GM21447 (cell line): ENCODE measurements at regions not wholly inside any gene's neighbourhood (a gene's known extent, or its start where the extent isn't known, plus 50 kb on each side); places are given as distances from the start of the nearest gene placed in this dataset.
A peak's percentile ranks its signal among the peaks of the same experiment; 100 is the strongest.
"Not testable (repeated sequence)": the region's sequence is repeated elsewhere in the genome, so short reads cannot be mapped to it uniquely, and the experiment has no call there.

Source experiments
- ATAC-seq: cut with Tn5 transposase; IDR thresholded peaks from one replicate; pipeline ENCODE4 v1.9.1; 2021; ENCODE audit not compliant: unreplicated experiment

- ATAC-seq: no peak
Measured at GRCh38 chr4:128458816-128459215, 171.2 kb upstream of the PGRMC2 start.

DNA sequence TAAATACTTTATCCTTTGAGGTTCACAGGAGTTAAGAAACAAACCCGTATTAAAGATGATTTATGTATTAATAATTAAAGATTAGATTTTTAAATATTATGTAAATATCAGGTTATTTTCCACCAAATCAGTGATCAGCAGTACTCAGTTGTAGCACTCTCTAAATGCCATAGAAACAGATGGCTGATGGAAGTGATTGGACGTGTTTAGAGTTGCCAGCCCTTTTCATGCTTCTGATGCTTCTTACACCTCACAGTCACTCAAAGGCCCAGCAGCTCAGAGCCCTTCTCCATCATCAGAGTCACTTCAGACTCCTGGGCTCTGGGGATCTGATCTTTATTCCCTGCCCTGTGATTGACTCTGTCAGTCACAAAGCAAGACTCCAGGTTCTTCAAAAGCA, 170.1 kb upstream of the PGRMC2 start:
- ATAC-seq: no peak

DNA sequence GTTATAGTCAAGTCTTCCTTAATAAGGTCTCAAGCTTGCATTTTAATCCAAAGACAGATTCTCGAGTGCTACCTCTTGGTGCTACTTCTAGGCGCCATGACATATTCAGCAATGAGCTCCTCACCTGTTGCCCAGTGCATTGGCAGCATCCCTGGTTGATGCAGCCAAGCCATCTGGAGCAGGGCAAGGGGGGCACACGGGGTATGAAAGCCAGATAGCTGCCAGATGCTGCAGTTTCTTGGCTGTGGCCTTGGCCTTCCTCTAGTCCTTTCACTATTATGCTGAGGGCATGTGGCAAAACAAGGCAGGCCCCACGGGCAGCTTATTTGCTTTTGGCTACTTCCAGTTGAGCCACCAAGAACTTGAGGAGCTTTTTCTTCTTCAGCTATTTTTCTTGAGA, 168.6 kb upstream of the PGRMC2 start:
- no peak for ATAC-seq

DNA sequence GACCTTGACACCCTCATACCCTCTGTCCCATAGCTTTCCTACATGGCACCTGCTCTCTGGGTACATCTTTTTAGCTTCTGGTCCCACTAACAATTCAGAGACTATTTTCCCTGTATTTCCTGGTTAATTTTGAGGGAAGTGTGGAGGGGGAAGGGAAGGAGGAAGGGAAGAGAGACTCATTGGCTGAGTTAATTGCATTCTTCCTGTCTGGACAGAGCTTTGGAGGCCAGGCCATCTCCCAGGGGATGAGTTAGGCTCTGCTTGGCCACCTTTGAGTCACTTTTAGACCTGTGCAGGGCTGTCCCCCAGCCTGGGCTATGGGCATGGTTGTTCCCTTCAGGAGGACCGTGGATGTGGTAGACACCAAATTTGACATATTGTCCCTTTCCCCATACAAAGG, 167.9 kb upstream of the PGRMC2 start:
- no peak for ATAC-seq

- no peak for ATAC-seq
Measured at GRCh38 chr4:128454881-128455280, 167.3 kb upstream of the PGRMC2 start.

- peak; percentile 97 for ATAC-seq
Measured at GRCh38 chr4:128454281-128454871, 166.8 kb upstream of the PGRMC2 start.

GRCh38 chr4:128452415-128452814, 164.8 kb upstream of the PGRMC2 start:
- ATAC-seq: no peak

- no peak for ATAC-seq
Measured at GRCh38 chr4:128451270-128451905, 163.8 kb upstream of the PGRMC2 start.

GRCh38 chr4:128450326-128451120, 162.9 kb upstream of the PGRMC2 start:
- ATAC-seq: no peak

DNA sequence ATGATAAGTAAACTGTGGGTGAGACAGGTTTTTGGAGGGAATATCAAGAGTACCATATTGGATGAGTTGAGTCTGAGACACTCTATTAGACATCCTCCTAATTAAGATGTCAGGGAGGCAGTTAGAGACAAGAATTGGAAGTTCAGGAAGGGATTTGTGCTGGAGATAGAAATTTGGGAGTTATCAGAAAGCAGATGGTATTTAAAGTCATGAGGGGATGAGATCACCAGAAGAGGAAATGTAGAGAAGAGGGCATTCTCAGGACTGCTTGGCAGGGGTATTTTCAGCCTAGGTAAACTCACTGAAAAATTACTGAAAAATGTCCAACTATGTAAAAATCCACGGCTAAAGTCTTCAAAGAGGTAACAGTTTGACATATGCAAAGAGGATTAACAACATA, 161.6 kb upstream of the PGRMC2 start:
- no peak for ATAC-seq

DNA sequence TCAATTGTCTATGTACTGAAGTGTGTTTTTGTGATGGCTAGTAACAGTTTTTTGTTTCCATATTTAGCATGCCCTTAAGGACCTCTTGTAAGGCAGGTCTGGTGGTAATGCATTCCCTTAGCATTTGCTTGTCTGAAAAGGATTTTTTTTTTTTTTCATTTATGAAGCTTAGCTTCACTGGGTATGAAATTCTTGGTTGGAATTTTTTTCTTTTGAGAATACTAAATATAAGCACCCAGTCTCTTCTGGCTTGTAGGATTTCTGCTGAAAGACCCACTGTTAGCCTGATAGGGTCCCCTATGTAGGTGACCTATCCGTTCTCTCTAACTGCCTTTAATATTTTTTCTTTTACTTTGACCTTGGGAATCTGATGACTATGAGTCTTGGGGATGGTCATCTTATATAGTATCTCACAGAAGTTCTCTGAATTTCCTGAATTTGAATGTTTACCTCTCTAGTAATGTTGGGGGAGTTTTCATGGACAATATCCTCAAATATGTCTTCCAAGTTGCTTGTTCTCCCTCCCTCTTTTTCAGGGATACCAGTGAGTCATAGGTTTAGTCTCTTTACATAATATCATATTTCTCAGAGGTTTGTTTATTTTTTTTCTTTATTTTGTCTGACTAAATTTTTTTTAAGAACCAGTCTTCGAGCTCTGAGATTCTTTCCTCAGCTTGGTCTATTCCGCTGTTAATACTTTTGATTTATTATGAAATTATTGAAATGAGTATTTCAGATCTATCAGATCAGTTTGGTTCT, 157.1 kb upstream of the PGRMC2 start:
- ATAC-seq: no peak

DNA sequence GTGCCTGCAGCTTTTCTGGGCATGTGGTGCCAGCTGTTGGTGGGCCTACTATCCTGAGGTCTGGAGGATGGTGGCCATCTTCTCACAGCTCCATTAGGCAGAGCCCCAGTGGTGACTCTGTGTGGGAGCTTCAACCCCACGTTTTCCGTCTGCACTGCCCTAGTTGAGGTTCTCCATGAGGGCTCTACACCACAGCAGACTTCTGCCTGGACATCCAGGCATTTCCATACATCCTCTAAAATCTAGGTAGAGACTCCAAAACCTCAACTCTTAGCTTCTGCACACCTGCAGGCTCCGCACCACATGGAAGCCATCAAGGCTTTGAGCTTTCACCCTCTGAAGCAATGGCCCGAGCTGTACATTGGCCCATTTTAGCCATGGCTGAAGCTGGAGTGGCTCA, 153.3 kb upstream of the PGRMC2 start:
- ATAC-seq: no peak

DNA sequence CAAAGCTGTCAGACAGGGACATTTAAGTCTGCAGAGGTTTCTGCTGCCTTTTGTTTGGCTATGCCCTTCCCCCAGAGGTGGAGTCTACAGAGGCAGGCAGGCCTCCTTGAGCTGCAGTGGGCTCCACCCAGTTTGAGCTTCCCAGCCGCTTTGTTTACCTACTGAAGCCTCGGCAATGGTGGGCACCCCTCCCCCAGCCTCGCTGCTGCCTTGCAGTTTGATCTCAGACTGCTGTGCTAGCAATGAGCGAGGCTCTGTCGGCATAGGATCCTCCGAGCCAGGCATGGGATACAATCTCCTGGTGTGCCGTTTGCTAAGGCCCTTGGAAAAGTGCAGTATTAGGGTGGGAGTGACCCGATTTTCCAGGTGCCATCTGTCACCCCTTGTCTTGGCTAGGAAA, 149.4 kb upstream of the PGRMC2 start:
- not testable (repeated sequence) for ATAC-seq

DNA sequence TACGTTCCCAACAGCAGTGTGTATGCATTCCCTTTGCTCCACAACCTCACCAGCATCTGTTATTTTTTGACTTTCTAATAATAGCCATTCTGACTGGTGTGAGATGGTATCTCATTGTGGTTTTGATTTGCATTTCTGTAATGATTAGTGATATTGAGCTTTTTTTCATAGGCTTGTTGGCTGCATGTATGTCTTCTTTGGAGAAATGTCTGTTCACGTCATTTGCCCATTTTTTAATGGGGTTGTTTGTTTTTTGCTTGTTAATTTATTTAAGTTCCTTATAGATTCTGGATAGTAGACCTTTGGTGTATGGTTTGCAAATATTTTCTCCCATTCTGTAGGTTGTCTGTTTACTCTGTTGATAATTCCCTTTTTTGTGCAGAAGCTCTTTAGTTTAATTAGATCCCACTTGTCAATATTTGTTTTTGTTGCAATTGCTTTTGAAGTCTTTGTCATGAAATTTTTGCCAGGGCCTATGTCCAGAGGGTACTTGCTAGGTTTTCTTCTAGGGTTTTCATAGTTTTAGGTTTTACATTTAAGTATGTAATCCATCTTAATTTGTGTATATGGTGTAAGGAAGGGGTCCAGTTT, 141.5 kb upstream of the PGRMC2 start:
- not testable (repeated sequence) for ATAC-seq

GRCh38 chr4:128428397-128428796, 140.8 kb upstream of the PGRMC2 start:
- no peak for ATAC-seq

DNA sequence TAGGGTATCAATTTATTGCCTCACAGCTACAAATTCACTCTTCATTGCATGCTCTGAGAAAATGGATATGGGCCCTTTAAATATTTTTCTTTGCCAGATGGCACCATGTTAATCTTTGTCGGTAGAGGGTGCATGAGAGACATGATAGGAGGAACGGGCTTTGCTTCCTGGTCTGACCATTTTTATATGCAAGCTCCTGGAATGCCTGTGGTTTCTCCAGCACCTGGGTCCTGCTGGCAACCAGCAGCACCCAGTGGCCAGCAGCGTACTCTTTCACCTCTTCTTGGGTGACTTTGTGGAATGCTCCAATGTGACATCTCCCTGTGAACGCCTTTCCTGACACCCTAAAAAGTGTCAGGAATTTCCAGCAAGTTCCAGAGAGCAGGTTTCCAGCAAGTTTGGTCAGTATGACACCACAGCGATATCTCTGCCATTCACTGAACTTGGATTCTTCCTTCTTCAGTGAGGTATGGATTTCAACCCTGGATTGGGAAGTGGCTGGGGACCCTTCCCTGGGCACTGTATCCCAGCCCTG, 140.3 kb upstream of the PGRMC2 start:
- ATAC-seq: no peak

DNA sequence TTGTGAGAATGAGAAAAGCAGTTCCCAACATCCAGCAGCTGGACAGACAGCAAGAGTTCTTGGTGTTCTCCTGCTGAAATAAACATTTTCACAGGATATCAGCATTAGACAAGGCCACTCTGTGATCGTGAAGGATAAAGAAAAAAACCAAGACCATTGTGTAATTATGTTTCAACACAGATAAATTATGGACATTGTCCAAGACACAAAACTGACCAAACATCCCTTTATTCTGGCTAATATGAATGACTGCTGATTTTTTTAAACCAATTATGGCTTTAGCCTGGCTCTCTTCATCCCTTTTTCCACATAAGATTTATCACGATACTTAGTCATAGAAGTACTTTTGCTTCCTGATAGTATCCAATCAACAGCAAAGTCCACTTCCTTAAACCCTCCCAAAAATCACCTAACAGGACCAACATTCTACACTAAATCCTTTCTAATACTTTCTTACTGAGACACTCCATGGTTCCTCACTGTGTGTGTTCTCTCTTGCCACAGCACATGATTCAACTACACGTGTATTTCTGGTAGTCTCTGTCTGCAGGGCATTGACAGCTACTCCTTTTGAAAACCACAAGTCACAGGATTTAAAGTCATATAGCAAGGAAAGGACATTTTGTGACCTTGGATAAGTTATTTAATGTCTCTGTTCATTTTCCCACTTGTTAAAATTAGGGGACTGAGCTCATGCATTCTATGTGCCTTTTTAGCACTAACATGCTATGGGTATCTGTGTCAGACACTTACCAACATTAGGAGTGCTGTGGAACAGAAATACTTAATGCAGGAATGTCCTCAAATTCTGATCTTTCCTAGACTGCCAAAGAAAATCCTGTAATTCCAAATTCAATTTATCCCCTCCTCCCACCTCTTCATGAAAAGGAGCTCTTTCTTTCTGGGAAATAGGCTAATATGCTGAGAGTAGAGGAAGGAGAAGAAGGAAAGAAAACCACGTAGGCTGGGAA, 137.2 kb upstream of the PGRMC2 start:
- ATAC-seq: no peak

DNA sequence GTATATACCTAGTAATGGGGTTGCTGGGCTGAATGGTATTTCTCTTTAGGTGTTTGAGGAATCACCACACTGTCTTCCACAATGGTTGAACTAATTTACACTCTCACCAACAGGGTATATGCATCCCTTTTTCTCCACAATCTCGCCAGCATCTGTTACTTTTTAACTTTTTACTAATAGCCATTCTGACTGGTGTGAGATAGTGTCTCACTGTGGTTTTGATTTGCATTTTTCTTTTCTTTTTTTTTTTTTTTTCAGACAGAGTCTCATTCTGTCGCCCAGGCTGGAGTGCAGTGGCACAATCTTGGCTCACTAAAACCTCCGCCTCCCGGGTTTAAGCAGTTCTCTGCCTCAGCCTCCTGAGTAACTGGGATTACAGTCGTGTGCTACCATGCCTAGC, 134.7 kb upstream of the PGRMC2 start:
- ATAC-seq: peak; percentile 70

DNA sequence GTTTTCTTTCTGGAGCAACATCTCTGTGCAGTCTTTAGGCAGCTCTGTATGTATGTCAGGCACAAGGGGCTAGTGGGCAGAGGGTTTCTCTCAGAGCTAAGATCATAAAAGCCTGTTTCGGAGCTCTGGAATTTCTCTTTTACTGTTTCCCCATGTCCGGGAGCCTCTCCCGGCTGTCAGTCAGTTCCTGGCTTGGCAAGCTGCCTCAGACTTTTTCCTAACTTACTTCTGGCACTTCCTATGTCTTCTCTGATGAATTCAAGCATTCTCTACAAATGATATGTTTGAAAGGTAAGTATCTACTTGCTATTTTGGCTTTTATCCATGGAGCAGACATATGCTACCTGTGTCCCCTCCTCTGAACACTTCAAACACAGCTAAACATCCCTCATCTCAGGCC, 129.3 kb upstream of the PGRMC2 start:
- no peak for ATAC-seq

DNA sequence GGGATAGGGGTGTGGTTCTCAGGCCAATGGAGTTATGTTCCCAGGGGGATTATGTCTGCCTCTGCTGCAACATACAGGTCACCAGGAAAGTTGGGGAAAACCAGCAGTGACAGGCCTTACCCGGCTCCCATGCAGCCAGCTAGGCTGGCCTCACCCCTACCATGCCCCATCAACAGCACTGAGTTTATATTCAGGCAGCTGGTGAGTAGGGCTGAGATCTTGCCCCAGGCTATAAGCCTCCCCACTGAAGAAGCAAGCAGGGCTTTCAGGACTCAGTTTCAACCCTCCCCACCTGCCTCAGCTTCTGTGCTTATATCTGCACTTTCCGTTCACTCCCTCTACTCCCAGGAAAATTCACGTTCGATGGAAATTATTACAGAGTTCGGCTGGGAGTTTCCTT, 122.4 kb upstream of the PGRMC2 start:
- ATAC-seq: no peak
